Muscle layer of duodenum (tissue), 2 donors: ENCODE measurements at regions not wholly inside any gene's neighbourhood (a gene's known extent, or its start where the extent isn't known, plus 50 kb on each side); places are given as distances from the start of the nearest gene placed in this dataset.

ENCODE experiments used
- H3K27ac ChIP-seq: one replicate; pipeline ENCODE4 v1.7.0; 2013; ENCODE audit warnings: mild to moderate bottlenecking, low read length
- H3K27me3 ChIP-seq: one replicate; pipeline ENCODE4 v1.7.0; 2013; ENCODE audit warnings: low read depth, mild to moderate bottlenecking, control low read depth, low read length
- H3K36me3 ChIP-seq, 2 donors: one replicate each; pipeline ENCODE4 v1.7.0; 2013; ENCODE audit warnings: low read length in 2 of 2, control low read depth in 1 of 2, mild to moderate bottlenecking in 1 of 2; ENCODE audit not compliant: insufficient read depth in 2 of 2, control insufficient read depth in 1 of 2
- H3K4me1 ChIP-seq, 2 donors: one replicate each; pipeline ENCODE4 v1.7.0; 2013; ENCODE audit warnings: low read length in 2 of 2, mild to moderate bottlenecking in 2 of 2, control low read depth in 1 of 2, moderate library complexity in 1 of 2; ENCODE audit not compliant: insufficient read depth in 2 of 2, control insufficient read depth in 1 of 2
- H3K4me3 ChIP-seq, 2 donors: one replicate each; pipeline ENCODE4 v1.7.0; 2013; ENCODE audit warnings: low read length in 2 of 2, low read depth in 1 of 2, mild to moderate bottlenecking in 1 of 2
- H3K9me3 ChIP-seq, 2 donors: one replicate each; pipeline ENCODE4 v1.7.0; 2013; ENCODE audit warnings: low read length in 2 of 2, control low read depth in 1 of 2, mild to moderate bottlenecking in 1 of 2; ENCODE audit not compliant: control insufficient read depth in 1 of 2
- donor health status: healthy.

- Histone ChIP-seq H3K4me3 (no peak overlapping the region), H3K27me3 (no peaks in the 10 kb centered on the region), H3K27ac (no peak overlapping the region), H3K36me3 (no peaks in the 10 kb centered on the region), H3K4me1 (no peaks in the 10 kb centered on the region), H3K9me3 (no peaks in the 10 kb centered on the region)
Observed at GRCh38 chr9:23379842-23380241, 446.2 kb downstream of the ELAVL2 start.

DNA sequence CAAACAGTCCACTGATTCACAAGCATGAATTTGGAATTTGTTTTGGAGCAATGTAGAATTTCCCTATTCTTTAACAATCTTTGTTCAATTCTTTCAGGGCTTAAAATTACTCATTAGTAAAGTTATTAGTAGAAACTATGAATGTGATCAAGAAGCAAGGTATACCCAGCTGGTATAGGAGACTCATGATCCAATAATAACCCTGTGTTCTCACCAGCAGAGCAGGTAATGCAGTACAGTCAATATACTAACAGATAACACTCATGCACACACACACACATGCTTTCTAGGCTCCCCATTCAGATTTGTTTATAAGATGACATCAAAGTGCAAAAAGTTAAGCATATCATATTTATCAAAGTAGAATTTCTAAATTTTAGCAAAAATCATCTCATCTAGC is 445.2 kb downstream of the ELAVL2 start:
- no peak overlapping the region for H3K27ac ChIP-seq
- H3K36me3 ChIP-seq, result no peaks in the 10 kb centered on the region
- no peaks in the 10 kb centered on the region for H3K27me3 ChIP-seq
- H3K9me3 ChIP-seq, result no peaks in the 10 kb centered on the region
- H3K4me1 ChIP-seq, result no peaks in the 10 kb centered on the region
- no peak overlapping the region for H3K4me3 ChIP-seq

GRCh38 chr9:23382418-23382817 is 443.6 kb downstream of the ELAVL2 start:
- Histone ChIP-seq H3K4me3 (no peak overlapping the region), H3K4me1 (no peaks in the 10 kb centered on the region), H3K27ac (no peak overlapping the region), H3K36me3 (no peaks in the 10 kb centered on the region), H3K9me3 (no peaks in the 10 kb centered on the region), H3K27me3 (no peaks in the 10 kb centered on the region)

DNA sequence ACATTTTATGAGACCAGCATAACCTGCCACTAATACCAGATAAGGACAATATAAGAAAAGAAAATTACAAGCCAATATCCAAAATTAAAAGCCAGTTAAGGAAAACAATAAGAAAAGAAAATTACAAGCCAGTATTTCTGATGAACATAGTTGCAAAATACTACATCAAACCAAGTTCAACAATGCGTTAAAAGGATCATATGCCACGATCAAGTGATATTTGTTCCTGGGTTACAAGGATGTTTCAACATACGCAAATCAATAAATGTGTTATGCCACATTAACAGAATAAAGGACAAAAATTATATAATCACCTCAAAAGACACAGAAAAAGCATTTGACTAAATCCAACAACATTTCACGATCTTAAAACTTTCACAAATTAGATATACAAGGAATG is 431.9 kb downstream of the ELAVL2 start:
- H3K4me1 ChIP-seq, result no peaks in the 10 kb centered on the region
- H3K36me3 ChIP-seq, result no peaks in the 10 kb centered on the region
- no peak overlapping the region for H3K4me3 ChIP-seq
- no peaks in the 10 kb centered on the region for H3K27me3 ChIP-seq
- no peaks in the 10 kb centered on the region for H3K9me3 ChIP-seq
- H3K27ac ChIP-seq, result no peak overlapping the region

DNA sequence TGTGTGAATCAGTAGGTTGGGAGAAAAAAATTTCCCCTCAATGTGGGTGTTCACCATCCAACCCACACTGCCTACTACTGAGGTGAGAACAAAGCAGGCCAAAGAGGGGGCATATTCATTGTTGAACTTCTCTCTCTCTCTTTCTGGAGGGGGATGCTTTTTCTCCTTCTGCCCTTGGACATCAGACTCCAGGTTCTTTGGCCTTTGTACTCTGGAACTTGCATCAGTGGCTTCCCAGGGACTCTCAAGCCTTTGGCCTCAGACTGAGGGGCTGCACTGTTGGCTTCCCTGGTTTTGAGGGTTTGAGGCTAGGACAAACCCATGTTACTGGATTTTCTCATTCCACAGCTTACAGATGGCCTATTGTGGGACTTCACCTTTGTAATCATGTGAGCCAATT is 417.2 kb downstream of the ELAVL2 start:
- no peaks in the 10 kb centered on the region for H3K27me3 ChIP-seq
- no peaks in the 10 kb centered on the region for H3K36me3 ChIP-seq
- no peak overlapping the region for H3K4me3 ChIP-seq
- H3K4me1 ChIP-seq, result no peaks in the 10 kb centered on the region
- no peak overlapping the region for H3K27ac ChIP-seq
- no peaks in the 10 kb centered on the region for H3K9me3 ChIP-seq

GRCh38 chr9:23412046-23412445 is 414.0 kb downstream of the ELAVL2 start:
- Histone ChIP-seq H3K4me3 (no peak overlapping the region), H3K9me3 (no peaks in the 10 kb centered on the region), H3K27me3 (no peaks in the 10 kb centered on the region), H3K36me3 (no peaks in the 10 kb centered on the region), H3K27ac (no peak overlapping the region), H3K4me1 (no peaks in the 10 kb centered on the region)

DNA sequence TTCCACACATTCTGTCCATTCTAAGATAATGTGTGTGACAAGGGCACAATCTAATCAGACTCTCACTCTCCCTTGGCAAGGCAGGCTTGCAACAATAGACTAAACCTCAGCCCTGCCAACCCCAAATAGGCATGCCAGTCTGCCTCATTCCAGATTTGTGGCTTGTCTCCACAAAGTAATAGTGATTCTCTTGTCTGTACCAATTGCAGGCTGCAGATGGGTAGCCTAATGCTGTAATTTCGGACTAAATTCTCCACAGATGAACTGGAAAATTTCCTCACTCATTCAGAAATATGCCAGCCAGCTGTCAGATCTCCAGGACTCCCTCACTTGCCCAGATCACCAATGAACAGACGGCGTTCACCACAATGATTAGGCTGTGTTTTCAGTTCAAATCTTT is 413.6 kb downstream of the ELAVL2 start:
- H3K4me1 ChIP-seq, result no peaks in the 10 kb centered on the region

GRCh38 chr9:23413541-23413940 is 412.5 kb downstream of the ELAVL2 start:
- H3K27ac ChIP-seq, result no peak overlapping the region
- no peaks in the 10 kb centered on the region for H3K27me3 ChIP-seq
- no peaks in the 10 kb centered on the region for H3K9me3 ChIP-seq
- no peaks in the 10 kb centered on the region for H3K36me3 ChIP-seq
- H3K4me3 ChIP-seq, result no peak overlapping the region
- no peaks in the 10 kb centered on the region for H3K4me1 ChIP-seq

More for the DNA sequence above, 413.6 kb downstream of the ELAVL2 start:
- no peak overlapping the region for H3K4me3 ChIP-seq
- no peaks in the 10 kb centered on the region for H3K27me3 ChIP-seq
- H3K27ac ChIP-seq, result no peak overlapping the region
- no peaks in the 10 kb centered on the region for H3K9me3 ChIP-seq
- H3K36me3 ChIP-seq, result no peaks in the 10 kb centered on the region

DNA sequence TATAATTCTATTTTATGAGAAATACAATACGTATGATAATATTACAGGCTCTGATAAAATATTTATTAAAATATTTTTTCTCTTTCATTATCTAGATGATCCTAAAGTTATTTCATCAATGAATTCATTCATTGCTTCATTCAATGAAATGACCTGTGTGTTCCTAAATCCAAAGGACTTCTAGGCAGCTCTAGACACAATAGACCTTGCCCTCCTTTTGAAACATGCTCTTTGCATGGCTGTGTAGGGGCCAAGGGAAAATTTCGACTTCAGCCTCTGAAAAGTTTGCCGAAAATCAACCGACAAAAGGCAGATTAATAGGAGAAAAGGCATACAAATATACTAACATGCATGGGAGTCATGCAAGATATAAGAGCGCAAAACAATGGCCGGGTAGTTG is 402.0 kb downstream of the ELAVL2 start:
- no peaks in the 10 kb centered on the region for H3K36me3 ChIP-seq
- no peaks in the 10 kb centered on the region for H3K4me1 ChIP-seq
- no peaks in the 10 kb centered on the region for H3K9me3 ChIP-seq
- H3K4me3 ChIP-seq, result no peak overlapping the region
- no peaks in the 10 kb centered on the region for H3K27me3 ChIP-seq
- no peak overlapping the region for H3K27ac ChIP-seq

- H3K27me3 ChIP-seq, result no peaks in the 10 kb centered on the region
- no peaks in the 10 kb centered on the region for H3K4me1 ChIP-seq
- no peak overlapping the region for H3K27ac ChIP-seq
- H3K4me3 ChIP-seq, result no peak overlapping the region
- no peaks in the 10 kb centered on the region for H3K9me3 ChIP-seq
- H3K36me3 ChIP-seq, result no peaks in the 10 kb centered on the region
Observed at GRCh38 chr9:23426144-23426543, 399.9 kb downstream of the ELAVL2 start.

DNA sequence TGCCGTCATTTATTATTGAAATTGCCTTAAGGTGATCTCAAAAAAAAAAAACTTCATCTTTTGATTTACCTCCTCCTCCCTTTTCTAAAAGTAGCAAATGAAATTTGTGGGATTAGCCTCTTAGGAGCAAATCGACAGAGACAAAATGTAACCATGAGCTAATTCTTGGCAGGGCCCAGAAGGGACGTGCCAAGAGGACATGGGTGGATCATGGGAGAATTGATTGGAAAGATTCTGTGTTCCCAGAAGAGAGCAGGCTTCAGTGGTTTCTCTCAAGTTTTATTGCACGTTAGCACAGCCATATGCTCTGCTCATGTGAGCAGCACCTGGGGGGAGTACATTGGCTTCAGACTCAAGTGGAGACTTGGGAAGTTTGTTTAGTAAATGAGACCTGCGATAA is 394.6 kb downstream of the ELAVL2 start:
- Histone ChIP-seq H3K27ac (no peak overlapping the region), H3K4me1 (no peaks in the 10 kb centered on the region), H3K9me3 (no peaks in the 10 kb centered on the region), H3K27me3 (no peaks in the 10 kb centered on the region), H3K36me3 (no peaks in the 10 kb centered on the region), H3K4me3 (no peak overlapping the region)

DNA sequence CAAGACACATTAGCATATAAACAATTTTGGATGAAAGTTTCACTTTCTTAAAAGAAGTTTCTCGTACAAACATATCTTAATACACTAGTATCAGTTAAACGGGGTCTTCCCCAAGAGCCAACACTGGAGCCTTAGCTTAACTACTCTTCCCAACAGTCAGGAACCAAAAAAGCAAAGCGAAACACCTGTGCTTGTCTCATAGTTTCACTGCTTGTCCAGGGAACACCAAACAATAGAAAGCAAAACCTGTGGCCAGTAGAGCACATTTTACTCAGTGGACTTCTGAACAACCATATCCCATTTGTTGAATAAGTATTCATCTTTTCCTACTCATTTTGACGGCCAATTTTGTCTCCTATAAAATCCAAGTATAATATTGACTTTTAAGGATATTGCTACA is 391.4 kb downstream of the ELAVL2 start:
- H3K27me3 ChIP-seq, result no peaks in the 10 kb centered on the region
- H3K27ac ChIP-seq, result no peak overlapping the region
- no peak overlapping the region for H3K4me3 ChIP-seq
- no peaks in the 10 kb centered on the region for H3K4me1 ChIP-seq
- no peaks in the 10 kb centered on the region for H3K36me3 ChIP-seq
- no peaks in the 10 kb centered on the region for H3K9me3 ChIP-seq
